ENCODE measurements at regions not wholly inside any gene's neighbourhood (a gene's known extent, or its start where the extent isn't known, plus 50 kb on each side); places are given as distances from the start of the nearest gene placed in this dataset.

DNA sequence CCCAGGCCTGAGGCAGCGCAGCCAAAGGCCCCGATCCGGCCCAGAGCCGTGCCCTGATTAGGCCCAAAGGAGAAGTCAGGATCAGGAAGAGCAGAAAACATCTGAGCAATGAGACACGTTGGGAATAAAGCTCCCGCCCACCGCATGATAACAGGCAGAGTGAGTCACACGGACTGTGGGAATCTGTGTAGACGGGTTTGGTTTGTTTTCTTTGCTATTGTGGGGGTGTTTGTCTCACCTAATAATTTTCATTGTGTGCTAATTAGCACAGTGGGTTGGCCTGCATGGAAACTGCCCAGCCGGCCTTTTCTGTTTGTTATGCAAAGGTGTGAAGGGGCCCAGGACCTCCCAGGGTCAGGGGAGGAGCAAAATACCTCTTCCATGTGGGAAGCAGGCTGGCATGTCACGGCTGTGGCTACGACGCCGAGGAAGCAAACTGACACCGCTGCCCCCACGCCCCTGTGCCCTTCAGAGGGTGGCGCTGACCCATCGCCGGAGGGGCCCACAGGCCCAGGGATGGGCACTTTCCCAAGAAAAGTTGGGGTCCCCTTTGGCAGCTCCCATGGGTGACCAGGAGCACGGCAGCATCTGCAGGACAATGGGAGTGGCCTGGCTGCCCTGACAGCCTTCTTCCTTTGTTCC is 68.4 kb upstream of the CTDP1 start:
- no peak for DNase-seq (ENCODE audit: extremely low spot score, unreplicated experiment)
- Mint-ChIP-seq H3K27ac (ENCODE audit: unreplicated experiment) (no peak overlapping the region), H3K9me3 (ENCODE audit: unreplicated experiment) (no peaks in the 10 kb centered on the region), H3K4me1 (ENCODE audit: unreplicated experiment) (peaks cover 5% of the 10 kb centered on the region), H3K36me3 (ENCODE audit: unreplicated experiment) (no peaks in the 10 kb centered on the region), H3K27me3 (ENCODE audit: unreplicated experiment) (peaks cover 13% of the 10 kb centered on the region), H3K4me3 (ENCODE audit: unreplicated experiment) (no peak overlapping the region)
- TF ChIP-seq, protein P1, sequence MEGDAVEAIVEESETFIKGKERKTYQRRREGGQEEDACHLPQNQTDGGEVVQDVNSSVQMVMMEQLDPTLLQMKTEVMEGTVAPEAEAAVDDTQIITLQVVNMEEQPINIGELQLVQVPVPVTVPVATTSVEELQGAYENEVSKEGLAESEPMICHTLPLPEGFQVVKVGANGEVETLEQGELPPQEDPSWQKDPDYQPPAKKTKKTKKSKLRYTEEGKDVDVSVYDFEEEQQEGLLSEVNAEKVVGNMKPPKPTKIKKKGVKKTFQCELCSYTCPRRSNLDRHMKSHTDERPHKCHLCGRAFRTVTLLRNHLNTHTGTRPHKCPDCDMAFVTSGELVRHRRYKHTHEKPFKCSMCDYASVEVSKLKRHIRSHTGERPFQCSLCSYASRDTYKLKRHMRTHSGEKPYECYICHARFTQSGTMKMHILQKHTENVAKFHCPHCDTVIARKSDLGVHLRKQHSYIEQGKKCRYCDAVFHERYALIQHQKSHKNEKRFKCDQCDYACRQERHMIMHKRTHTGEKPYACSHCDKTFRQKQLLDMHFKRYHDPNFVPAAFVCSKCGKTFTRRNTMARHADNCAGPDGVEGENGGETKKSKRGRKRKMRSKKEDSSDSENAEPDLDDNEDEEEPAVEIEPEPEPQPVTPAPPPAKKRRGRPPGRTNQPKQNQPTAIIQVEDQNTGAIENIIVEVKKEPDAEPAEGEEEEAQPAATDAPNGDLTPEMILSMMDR (IDR thresholded peaks at IDR 0.05): no peak

DNA sequence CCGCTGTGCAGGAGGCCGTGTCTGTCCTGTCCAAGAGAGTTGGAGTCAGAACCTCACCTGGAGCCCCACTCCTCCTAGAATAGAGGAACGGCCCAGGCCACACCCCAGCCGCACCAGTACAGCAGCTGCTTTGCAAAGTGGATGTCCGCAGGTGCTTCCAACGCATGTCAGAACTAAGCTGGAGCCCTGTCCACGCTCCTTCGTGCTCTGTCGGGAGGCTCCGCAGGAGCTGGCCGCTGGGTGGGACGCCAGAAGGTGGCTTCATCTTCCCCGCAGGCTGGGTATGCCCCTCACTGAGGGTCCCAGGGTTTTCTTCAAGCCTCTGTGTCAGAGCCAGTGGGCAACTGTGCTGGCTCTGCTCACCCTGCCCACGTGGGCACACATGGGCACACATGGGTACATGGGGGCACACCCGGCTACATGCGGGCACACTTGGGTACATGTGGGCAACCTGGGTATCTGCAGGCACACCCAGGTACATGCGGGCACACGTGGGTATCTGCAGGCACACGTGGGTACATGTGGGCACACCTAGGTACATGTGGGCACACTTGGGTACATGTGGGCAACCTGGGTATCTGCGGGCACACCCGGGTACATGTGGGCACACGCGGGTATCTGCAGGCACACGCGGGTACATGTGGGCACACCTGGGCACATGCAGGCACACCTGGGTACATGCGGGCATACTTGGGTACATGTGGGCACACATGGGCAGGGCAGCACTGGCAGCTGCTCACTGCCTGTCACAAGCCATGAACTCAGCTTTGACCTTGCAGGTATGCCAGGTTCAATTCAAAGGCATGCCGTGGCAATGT is 67.1 kb upstream of the CTDP1 start:
- no peak overlapping the region for H3K27ac Mint-ChIP-seq (ENCODE audit: unreplicated experiment)
- no peaks in the 10 kb centered on the region for H3K9me3 Mint-ChIP-seq (ENCODE audit: unreplicated experiment)
- peaks cover 5% of the 10 kb centered on the region for H3K4me1 Mint-ChIP-seq (ENCODE audit: unreplicated experiment)
- TF ChIP-seq, protein P1 (IDR thresholded peaks at IDR 0.05): no peak
- DNase-seq (ENCODE audit: extremely low spot score, unreplicated experiment): no peak
- peaks cover 13% of the 10 kb centered on the region for H3K27me3 Mint-ChIP-seq (ENCODE audit: unreplicated experiment)
- H3K4me3 Mint-ChIP-seq (ENCODE audit: unreplicated experiment): no peak overlapping the region
- H3K36me3 Mint-ChIP-seq (ENCODE audit: unreplicated experiment): no peaks in the 10 kb centered on the region

DNA sequence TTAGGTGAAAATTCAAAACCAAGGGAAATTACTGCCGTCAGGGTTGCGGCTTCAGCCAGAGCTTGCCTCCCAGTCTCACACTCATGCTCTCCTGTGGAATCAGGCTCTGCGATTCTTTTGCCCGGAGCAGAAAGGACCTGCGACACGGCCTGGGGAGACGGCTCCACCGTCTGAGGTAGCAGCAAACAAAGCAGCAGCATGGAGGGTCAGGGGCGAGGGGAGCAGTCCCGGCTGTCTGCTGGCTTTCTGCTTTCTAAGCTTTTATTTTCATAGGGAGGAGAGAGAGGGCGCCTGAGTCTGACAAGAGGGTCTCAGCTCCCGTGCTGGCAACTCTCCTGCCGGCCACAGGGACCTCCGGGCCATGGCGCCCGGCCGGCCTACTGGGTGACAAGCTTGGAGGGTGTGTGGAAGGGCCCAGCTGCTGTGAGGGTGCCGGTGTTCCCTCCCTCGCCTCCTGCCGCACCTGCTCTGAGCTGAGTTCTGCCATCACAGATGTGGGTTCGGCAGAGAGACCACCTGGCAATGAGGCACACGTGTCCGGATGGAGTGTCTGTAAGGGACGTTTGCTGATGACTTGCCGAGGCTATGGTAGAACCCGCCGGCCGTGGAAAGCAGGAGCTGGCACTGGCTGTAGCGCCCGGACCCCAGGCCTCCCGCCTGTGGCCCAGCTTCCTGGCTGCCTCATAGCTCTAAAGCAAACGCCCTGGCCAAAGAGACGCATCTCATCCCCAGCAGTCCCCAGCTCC is 66.2 kb upstream of the CTDP1 start:
- no peak overlapping the region for H3K27ac Mint-ChIP-seq (ENCODE audit: unreplicated experiment)
- no peak overlapping the region for H3K4me3 Mint-ChIP-seq (ENCODE audit: unreplicated experiment)
- no peak for DNase-seq (ENCODE audit: extremely low spot score, unreplicated experiment)

DNA sequence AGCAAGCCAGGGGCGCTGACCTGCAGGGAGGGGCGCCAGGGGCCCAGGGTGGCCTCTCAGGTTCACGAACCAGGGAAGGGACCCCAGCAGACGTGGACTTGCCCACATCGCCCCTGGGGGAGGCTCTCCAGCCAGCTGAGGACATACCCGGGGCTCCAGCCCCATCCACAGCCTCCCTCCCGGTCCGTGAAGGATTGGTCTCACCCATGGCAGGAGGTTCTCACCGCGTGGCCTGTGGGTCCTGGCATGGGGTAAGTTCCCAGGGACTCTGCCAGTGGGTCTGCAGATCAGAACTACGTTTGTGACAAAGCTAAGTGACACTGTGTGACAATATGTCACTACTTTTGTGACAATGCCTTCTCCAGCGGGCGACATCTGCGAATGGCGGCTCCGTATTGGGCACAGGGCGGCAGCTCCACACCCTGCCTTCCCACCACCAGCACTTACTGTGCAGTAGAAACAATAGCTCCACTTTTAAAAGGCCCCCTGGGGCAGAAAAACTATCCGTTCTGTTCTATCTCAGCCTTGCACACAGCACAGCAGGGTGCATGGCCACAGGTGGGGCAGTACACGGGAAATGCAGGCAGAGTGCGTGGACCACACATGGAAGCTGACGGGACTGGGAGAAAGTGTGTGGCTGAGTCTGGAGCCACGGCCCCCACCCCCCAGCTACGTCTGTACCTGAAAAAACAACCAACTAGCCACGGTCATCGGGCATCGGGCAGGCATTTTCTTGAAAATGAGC is 65.2 kb upstream of the CTDP1 start:
- peaks cover 5% of the 10 kb centered on the region for H3K4me1 Mint-ChIP-seq (ENCODE audit: unreplicated experiment)
- peaks cover 5% of the 10 kb centered on the region for H3K27me3 Mint-ChIP-seq (ENCODE audit: unreplicated experiment)
- H3K9me3 Mint-ChIP-seq (ENCODE audit: unreplicated experiment): no peaks in the 10 kb centered on the region
- TF ChIP-seq, protein P1 (IDR thresholded peaks at IDR 0.05): no peak
- no peak overlapping the region for H3K4me3 Mint-ChIP-seq (ENCODE audit: unreplicated experiment)
- DNase-seq (ENCODE audit: extremely low spot score, unreplicated experiment): no peak
- H3K36me3 Mint-ChIP-seq (ENCODE audit: unreplicated experiment): no peaks in the 10 kb centered on the region
- H3K27ac Mint-ChIP-seq (ENCODE audit: unreplicated experiment): no peak overlapping the region

More for the DNA sequence above, 66.2 kb upstream of the CTDP1 start:
- H3K9me3 Mint-ChIP-seq (ENCODE audit: unreplicated experiment): no peaks in the 10 kb centered on the region
- TF ChIP-seq, protein P1 (IDR thresholded peaks at IDR 0.05): no peak
- H3K36me3 Mint-ChIP-seq (ENCODE audit: unreplicated experiment): no peaks in the 10 kb centered on the region
- H3K27me3 Mint-ChIP-seq (ENCODE audit: unreplicated experiment): peaks cover 10% of the 10 kb centered on the region
- H3K4me1 Mint-ChIP-seq (ENCODE audit: unreplicated experiment): peaks cover 5% of the 10 kb centered on the region

All from osteocyte (in vitro differentiated cells).